ENCODE measurements at regions not wholly inside any gene's neighbourhood (a gene's known extent, or its start where the extent isn't known, plus 50 kb on each side); places are given as distances from the start of the nearest gene placed in this dataset.

GRCh38 chr5:107248066-107248695 lies 422.6 kb downstream of the EFNA5 start:
- TF ChIP-seq CTCF (conservative IDR thresholded peaks at IDR 0.05): peak; percentile 68
- H3K27ac ChIP-seq: no peak overlapping the region

DNA sequence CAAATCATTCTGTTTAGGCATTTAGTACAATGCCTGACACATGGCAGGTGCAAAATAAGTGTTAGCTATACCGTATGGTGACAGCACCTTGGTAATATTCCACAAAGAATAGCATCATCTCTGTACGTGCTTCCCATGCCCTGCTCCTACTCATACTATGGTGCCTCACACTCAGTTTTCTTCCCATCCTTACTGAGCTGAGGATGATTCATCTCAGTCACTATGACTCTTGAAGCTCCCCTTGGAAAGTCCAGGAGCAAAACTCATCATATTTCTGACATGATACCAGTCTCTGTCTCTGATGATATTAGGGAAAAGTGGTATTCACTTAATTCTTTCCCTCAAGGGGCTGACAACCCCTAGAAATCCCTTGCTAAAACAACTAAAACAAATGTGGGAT lies 423.3 kb downstream of the EFNA5 start:
- H3K27ac ChIP-seq: no peak overlapping the region
- no peak for TF ChIP-seq CTCF (conservative IDR thresholded peaks at IDR 0.05)

- H3K27ac ChIP-seq: no peak overlapping the region
- TF ChIP-seq CTCF (conservative IDR thresholded peaks at IDR 0.05): no peak
Observed at GRCh38 chr5:107243220-107243579, 427.5 kb downstream of the EFNA5 start.

DNA sequence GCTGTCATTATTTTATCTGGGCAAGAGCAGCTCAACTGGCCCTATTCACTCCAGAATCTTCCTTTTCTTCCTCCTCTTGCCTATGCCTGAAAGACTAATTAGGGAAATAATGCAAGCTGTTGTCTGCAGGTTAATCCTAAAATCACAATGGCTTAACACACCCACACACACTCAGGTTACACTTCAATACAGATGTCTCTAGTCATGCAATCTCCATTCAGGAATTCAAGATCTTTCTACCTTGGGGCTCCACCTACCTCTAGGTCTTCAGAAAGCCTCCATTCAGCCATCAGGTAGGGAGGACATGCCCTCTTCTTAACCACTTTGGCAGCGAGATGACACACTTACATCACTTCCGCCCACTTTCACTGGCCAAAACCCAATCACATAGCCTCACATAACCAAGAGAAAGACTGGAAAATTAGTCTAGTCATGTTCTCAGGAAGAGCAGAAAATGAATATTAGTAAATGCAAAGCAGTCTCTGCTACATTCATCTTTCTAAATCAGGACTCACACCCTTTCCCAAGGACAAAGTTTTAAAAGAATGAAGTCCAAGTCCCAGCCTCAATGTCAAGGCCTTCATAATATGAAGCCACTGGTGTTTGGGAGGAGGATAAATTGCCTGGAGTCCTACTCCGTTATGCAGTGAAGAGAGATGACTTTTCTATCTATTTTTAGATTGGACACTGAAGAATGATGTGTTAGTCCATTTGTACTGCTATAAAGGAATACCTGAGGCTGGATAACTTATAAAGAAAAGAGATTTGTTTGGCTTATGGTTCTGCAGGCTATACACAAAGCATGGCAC lies 428.1 kb downstream of the EFNA5 start:
- TF ChIP-seq CTCF (conservative IDR thresholded peaks at IDR 0.05): no peak

DNA sequence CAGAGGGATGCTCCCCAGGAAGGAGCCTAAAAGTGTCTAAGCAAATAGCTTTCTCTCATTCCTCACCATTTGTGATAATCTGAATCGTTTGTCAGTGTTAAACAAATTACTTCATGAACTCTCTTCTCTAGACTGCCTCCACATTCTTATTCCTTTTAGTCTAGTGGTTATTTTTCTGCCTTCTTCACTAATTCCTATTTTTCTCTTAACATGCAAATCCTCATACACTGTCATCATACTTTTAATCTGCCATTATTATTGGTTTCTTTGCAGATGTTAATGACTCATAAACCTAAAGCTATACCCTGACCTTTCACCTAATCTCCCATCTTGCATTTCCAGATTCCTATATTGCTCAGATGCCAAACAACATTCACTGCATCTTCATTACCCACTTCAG lies 428.9 kb downstream of the EFNA5 start:
- no peak for TF ChIP-seq CTCF (conservative IDR thresholded peaks at IDR 0.05)
- H3K27ac ChIP-seq: no peak overlapping the region

More for the DNA sequence above, 428.1 kb downstream of the EFNA5 start:
- no peak overlapping the region for H3K27ac ChIP-seq

DNA sequence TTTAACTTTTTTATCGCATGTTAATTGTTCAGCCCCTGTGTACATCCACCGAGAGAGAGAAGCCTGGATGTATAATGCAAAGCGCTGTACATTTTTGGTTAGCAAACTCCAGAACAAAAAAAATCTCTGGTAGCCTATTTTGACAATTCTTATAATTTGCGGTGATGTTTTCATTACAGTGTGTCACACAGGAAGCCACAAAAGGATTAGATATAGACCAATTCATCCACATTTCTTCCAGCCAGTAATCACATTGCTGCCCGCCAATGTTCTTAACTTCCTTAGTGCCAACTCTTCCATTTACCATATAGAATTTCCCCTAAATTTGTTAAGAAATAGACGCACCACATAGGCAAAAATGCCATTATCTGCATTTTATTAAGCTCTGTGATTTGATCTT lies 435.6 kb downstream of the EFNA5 start:
- H3K27ac ChIP-seq: no peak overlapping the region
- TF ChIP-seq CTCF (conservative IDR thresholded peaks at IDR 0.05): no peak

DNA sequence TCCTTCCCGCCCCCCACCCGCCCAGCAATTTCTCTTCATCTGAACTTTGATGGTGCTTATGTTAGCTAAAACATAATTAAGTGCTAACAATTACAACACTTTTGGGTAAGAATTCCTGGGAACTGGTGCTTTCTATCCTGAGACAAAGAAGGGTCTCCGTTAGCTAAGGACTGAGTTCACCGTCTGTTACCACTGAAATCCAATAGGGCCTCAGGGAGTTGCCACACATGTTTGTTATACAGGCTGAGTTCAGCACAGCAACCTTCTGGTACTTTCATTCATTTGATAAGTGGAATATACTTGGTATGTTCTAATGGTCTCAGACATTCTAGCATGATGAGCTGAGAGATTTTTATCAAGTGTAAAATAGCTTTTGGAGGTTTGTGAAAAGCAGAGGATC lies 437.9 kb downstream of the EFNA5 start:
- no peak overlapping the region for H3K27ac ChIP-seq
- no peak for TF ChIP-seq CTCF (conservative IDR thresholded peaks at IDR 0.05)

Measured in VCaP (cell line).